Subcutaneous abdominal adipose tissue (tissue), 5 donors: ENCODE measurements at regions not wholly inside any gene's neighbourhood (a gene's known extent, or its start where the extent isn't known, plus 50 kb on each side); places are given as distances from the start of the nearest gene placed in this dataset.

Source experiments
- H3K27ac ChIP-seq: one replicate; pipeline ENCODE4 v1.7.0; 2013; ENCODE audit warnings: low read depth, mild to moderate bottlenecking, inconsistent platforms, low read length, moderate library complexity
- H3K27me3 ChIP-seq, 5 donors: one replicate each; pipeline ENCODE4 v1.7.0; 2013; ENCODE audit warnings: low read length in 5 of 5, inconsistent platforms in 1 of 5; ENCODE audit not compliant: control insufficient read depth in 5 of 5, insufficient read depth in 4 of 5
- H3K36me3 ChIP-seq, 5 donors: one replicate each; pipeline ENCODE4 v1.7.0; 2013; ENCODE audit warnings: low read length in 5 of 5; ENCODE audit not compliant: control insufficient read depth in 5 of 5, insufficient read depth in 5 of 5
- H3K4me1 ChIP-seq, 5 donors: one replicate each; pipeline ENCODE4 v1.7.0; 2013; ENCODE audit warnings: low read length in 5 of 5, mild to moderate bottlenecking in 3 of 5, moderate library complexity in 1 of 5; ENCODE audit not compliant: control insufficient read depth in 5 of 5, insufficient read depth in 5 of 5
- H3K4me3 ChIP-seq, 5 donors: one replicate each; pipeline ENCODE4 v1.7.0; 2013; ENCODE audit warnings: low read length in 5 of 5, low read depth in 1 of 5
- H3K9ac ChIP-seq, 5 donors: one replicate each; pipeline ENCODE4 v1.7.0; 2013; ENCODE audit warnings: low read length in 5 of 5, mild to moderate bottlenecking in 4 of 5, moderate library complexity in 3 of 5
- H3K9me3 ChIP-seq, 5 donors: one replicate each; pipeline ENCODE4 v1.7.0; 2013; ENCODE audit warnings: low read length in 5 of 5; ENCODE audit not compliant: control insufficient read depth in 5 of 5
- donor health status: healthy.
- donor health status: healthy.
- donor health status: healthy.
- donor health status: healthy.
- donor health status: healthy.

GRCh38 chr4:180680305-180680704 lies 1562.9 kb upstream of the TENM3 start:
- Histone ChIP-seq H3K4me3 (no peak overlapping the region), H3K4me1 (no peaks in the 10 kb centered on the region), H3K27ac (no peak overlapping the region), H3K9ac (no peak overlapping the region), H3K9me3 (no peaks in the 10 kb centered on the region), H3K36me3 (no peaks in the 10 kb centered on the region), H3K27me3 (no peaks in the 10 kb centered on the region)

DNA sequence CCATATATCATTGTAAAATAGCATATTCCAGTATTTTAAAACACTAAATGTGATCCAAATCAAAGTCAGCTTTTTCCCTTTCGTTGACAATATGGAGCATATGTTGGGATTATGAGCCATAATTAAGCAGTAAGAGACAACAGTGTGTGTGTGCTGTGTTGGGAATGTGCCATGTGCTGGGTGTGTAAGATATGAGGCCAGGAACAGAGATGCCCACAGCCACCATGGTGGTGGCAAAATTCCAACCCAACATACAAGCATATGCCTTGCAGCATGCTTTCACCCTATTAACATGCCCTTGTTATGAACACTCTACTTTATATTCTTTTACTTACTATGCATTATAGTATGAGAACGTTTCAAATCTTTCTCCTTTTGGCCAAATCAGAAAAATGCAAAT lies 1560.4 kb upstream of the TENM3 start:
- H3K9ac ChIP-seq, result no peak overlapping the region
- H3K36me3 ChIP-seq, result no peaks in the 10 kb centered on the region
- no peak overlapping the region for H3K4me3 ChIP-seq
- no peak overlapping the region for H3K27ac ChIP-seq
- no peaks in the 10 kb centered on the region for H3K4me1 ChIP-seq
- no peaks in the 10 kb centered on the region for H3K27me3 ChIP-seq
- H3K9me3 ChIP-seq, result no peaks in the 10 kb centered on the region

DNA sequence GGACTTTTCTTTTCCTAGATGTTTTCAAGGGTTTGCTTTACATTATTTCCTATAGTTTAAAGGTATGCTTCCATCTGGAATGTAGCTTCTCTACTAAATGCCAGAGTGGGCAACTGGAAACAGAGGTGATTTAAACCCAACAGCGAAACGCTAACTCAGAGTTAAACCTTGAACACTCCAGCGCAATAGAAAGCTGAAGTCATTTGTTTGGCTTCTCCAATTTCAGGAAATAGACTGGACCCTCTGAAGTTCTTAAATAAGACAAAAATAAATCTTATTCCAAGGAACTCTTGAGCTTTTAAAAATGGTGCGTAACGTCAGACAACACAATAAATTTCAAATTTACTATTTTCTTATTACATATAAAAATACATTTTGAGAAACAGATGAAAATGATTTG lies 1560.0 kb upstream of the TENM3 start:
- Histone ChIP-seq H3K27me3 (no peaks in the 10 kb centered on the region), H3K9me3 (no peaks in the 10 kb centered on the region), H3K27ac (no peak overlapping the region), H3K36me3 (no peaks in the 10 kb centered on the region), H3K4me1 (no peaks in the 10 kb centered on the region), H3K4me3 (no peak overlapping the region), H3K9ac (no peak overlapping the region)

- Histone ChIP-seq H3K4me3 (no peak overlapping the region), H3K27ac (no peak overlapping the region), H3K4me1 (no peaks in the 10 kb centered on the region), H3K9me3 (no peaks in the 10 kb centered on the region), H3K27me3 (no peaks in the 10 kb centered on the region), H3K36me3 (no peaks in the 10 kb centered on the region), H3K9ac (no peak overlapping the region)
These were observed 1554.7 kb upstream of the TENM3 start for GRCh38 chr4:180688480-180688879.

- no peak overlapping the region for H3K4me3 ChIP-seq
- no peaks in the 10 kb centered on the region for H3K4me1 ChIP-seq
- H3K27ac ChIP-seq, result no peak overlapping the region
- H3K27me3 ChIP-seq, result no peaks in the 10 kb centered on the region
- no peaks in the 10 kb centered on the region for H3K9me3 ChIP-seq
- H3K36me3 ChIP-seq, result no peaks in the 10 kb centered on the region
- no peak overlapping the region for H3K9ac ChIP-seq
These were observed 1548.3 kb upstream of the TENM3 start for GRCh38 chr4:180694875-180695274.

- Histone ChIP-seq H3K4me3 (no peak overlapping the region), H3K27me3 (no peaks in the 10 kb centered on the region), H3K4me1 (no peaks in the 10 kb centered on the region), H3K27ac (no peak overlapping the region), H3K9ac (no peak overlapping the region), H3K9me3 (no peaks in the 10 kb centered on the region), H3K36me3 (no peaks in the 10 kb centered on the region)
These were observed 1547.4 kb upstream of the TENM3 start for GRCh38 chr4:180695851-180696250.

DNA sequence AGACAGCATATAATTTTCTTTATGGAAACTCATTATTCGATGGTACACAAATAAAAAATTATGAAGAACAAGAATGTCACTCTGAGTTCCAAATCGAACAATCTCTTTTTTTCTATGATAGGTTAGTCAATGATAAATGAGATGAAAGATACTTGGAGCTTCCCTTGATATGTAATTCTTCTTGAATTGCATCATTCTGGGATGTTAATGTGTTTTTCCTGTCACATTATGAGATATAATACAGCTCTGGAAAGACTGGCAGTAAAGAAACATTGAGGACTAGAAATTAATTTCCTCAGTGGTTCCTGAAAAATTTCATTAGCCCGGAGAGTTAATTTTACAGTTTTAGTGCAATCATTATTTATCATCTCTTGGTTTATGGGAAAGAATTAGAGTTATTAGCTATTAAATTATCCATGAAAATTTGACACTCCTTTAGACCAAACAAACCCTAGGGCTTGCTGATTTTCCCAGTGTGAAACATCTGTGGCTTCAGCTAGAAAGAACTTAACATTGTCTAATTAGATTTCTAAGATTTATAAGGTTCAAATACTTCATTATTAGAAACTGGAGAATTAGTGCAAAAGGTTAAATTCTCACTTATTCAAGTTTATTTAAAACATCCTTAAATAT lies 1546.6 kb upstream of the TENM3 start:
- Histone ChIP-seq H3K27ac (no peak overlapping the region), H3K27me3 (no peaks in the 10 kb centered on the region), H3K4me3 (no peak overlapping the region), H3K36me3 (no peaks in the 10 kb centered on the region), H3K9ac (no peak overlapping the region), H3K9me3 (no peaks in the 10 kb centered on the region), H3K4me1 (no peaks in the 10 kb centered on the region)

GRCh38 chr4:180698550-180699195 lies 1544.5 kb upstream of the TENM3 start:
- H3K4me3 ChIP-seq, result no peak overlapping the region
- no peak overlapping the region for H3K27ac ChIP-seq
- H3K9me3 ChIP-seq, result no peaks in the 10 kb centered on the region
- no peaks in the 10 kb centered on the region for H3K36me3 ChIP-seq
- H3K9ac ChIP-seq, result no peak overlapping the region
- H3K27me3 ChIP-seq, result no peaks in the 10 kb centered on the region
- H3K4me1 ChIP-seq, result no peaks in the 10 kb centered on the region

DNA sequence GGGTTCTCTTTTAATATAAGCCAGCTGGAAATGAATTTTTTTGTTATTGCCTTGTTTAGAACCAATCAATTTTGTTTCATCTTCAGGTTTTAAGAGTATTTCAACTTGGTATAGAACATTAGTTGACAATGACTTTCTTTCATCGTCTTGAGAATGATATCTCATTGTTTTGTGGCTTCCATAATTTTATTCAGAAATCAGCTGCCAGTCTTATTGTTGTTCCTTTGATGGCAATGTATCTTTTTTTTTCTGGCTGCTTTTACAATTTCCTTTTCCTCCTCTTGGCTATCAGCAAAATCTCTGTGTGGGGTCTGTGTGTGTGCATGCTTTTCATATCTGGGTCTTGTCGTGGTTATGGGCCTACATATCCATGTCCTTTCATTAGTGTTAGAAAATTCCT lies 1536.4 kb upstream of the TENM3 start:
- H3K9me3 ChIP-seq, result peaks cover 0 to 8% (median 4%) of the 10 kb centered on the region in 5 donors
- H3K9ac ChIP-seq, result no peak overlapping the region
- no peaks in the 10 kb centered on the region for H3K27me3 ChIP-seq
- H3K36me3 ChIP-seq, result no peaks in the 10 kb centered on the region
- no peak overlapping the region for H3K4me3 ChIP-seq
- no peaks in the 10 kb centered on the region for H3K4me1 ChIP-seq
- H3K27ac ChIP-seq, result no peak overlapping the region

DNA sequence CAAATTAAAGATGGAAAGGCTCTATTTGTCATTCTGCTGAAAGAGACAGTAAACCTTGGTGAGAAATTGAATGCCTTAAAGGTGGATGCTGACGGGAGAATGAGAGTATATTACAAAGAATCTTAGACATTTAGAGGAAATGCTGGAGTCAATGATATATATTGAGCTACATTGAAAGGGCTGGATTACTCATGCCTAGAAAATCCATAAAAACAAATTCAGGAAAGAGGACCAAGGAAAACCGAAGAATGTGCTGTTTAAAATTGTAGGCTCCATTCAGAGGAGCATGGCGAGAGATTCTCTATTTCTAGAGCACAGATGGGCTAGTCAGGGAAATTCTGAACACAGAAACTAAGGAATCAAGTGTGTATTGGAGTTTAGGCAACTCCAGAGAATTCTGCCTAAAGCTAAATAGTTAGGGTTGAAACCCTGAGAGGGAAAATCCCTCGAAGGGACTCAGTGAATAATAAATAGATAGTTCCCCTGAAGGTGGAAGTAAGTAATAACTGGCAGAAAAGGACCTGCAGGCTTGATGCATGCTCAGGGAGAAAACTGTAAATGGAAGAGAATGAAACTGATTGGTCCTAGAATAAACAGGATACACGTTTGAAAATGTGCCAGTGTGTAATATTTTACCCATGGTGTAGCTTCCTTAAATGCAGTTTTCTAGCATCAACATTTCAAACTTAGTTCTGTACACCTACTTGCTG lies 1532.4 kb upstream of the TENM3 start:
- no peaks in the 10 kb centered on the region for H3K4me1 ChIP-seq

More for the DNA sequence above, 1532.4 kb upstream of the TENM3 start:
- no peak overlapping the region for H3K4me3 ChIP-seq
- H3K36me3 ChIP-seq, result no peaks in the 10 kb centered on the region
- H3K9me3 ChIP-seq, result peaks cover 0 to 8% (median 4%) of the 10 kb centered on the region in 5 donors
- H3K27me3 ChIP-seq, result no peaks in the 10 kb centered on the region
- no peak overlapping the region for H3K9ac ChIP-seq
- H3K27ac ChIP-seq, result no peak overlapping the region
